Memory B cell (primary cell): ENCODE measurements at regions not wholly inside any gene's neighbourhood (a gene's known extent, or its start where the extent isn't known, plus 50 kb on each side); places are given as distances from the start of the nearest gene placed in this dataset.

Source experiments
- ATAC-seq: fragments of 150-1000 bp; cut with Tn5 transposase; 2 replicates; pipeline ENCODE4 v1.10.0; 2021; ENCODE audit warnings: low read depth, mild to moderate bottlenecking, moderate library complexity
- DNase-seq, 2 donors: peaks; one replicate each; pipeline ENCODE4 v3.0.0; 2022; ENCODE audit warnings: low spot score in 2 of 2
- H3K27ac Mint-ChIP-seq: one replicate; pipeline ENCODE4 v1.8.0; 2022; ENCODE audit warnings: mild to moderate bottlenecking, moderate library complexity, mixed read lengths
- H3K27me3 Mint-ChIP-seq: one replicate; pipeline ENCODE4 v1.8.0; 2022; ENCODE audit warnings: mixed read lengths
- H3K36me3 Mint-ChIP-seq: one replicate; pipeline ENCODE4 v1.8.0; 2022; ENCODE audit warnings: mild to moderate bottlenecking, mixed read lengths
- H3K4me1 Mint-ChIP-seq: one replicate; pipeline ENCODE4 v1.8.0; 2022; ENCODE audit warnings: mixed read lengths
- H3K4me3 Mint-ChIP-seq: one replicate; pipeline ENCODE4 v1.8.0; 2022; ENCODE audit warnings: mild to moderate bottlenecking, moderate library complexity, mixed read lengths
- H3K9me3 Mint-ChIP-seq: one replicate; pipeline ENCODE4 v1.8.0; 2022; ENCODE audit warnings: mixed read lengths

GRCh38 chrX:46072791-46073190 lies 472.4 kb downstream of the ZNF674 start:
- Mint-ChIP-seq H3K4me3 (no peak overlapping the region), H3K9me3 (peaks cover 4% of the 10 kb centered on the region), H3K36me3 (no peaks in the 10 kb centered on the region), H3K27ac (no peak overlapping the region), H3K4me1 (no peaks in the 10 kb centered on the region), H3K27me3 (no peaks in the 10 kb centered on the region)
- DNase-seq: no peak
- no peak for ATAC-seq

- H3K9me3 Mint-ChIP-seq: peaks cover 1% of the 10 kb centered on the region
- ATAC-seq (no peak), DNase-seq (no peak)
- no peak overlapping the region for H3K27ac Mint-ChIP-seq
- H3K27me3 Mint-ChIP-seq: no peaks in the 10 kb centered on the region
- H3K4me1 Mint-ChIP-seq: no peaks in the 10 kb centered on the region
- H3K4me3 Mint-ChIP-seq: no peak overlapping the region
- no peaks in the 10 kb centered on the region for H3K36me3 Mint-ChIP-seq
These were observed 472.8 kb downstream of the ZNF674 start for GRCh38 chrX:46072372-46072771.

DNA sequence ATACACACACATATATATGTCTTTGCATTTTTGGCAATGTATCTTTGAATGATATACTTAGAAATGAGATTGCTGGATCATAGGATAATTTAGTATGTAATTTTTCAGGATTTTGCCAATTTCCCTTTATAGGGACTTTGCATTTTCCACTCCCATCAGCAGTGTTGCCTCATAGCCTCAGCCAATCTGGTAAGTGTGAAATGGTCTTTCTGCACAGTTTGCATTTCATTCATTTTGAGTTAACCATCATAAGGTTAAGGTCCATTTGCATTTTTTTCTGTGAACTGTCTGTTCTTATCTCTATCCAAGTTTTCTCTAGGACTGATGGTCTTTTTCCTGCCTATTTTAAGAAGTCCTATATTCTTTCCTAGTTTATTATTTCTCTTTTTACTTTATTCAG lies 474.8 kb downstream of the ZNF674 start:
- ATAC-seq: no peak
- Mint-ChIP-seq H3K27me3 (no peaks in the 10 kb centered on the region), H3K9me3 (no peaks in the 10 kb centered on the region), H3K27ac (no peak overlapping the region), H3K36me3 (no peaks in the 10 kb centered on the region), H3K4me3 (no peak overlapping the region), H3K4me1 (no peaks in the 10 kb centered on the region)
- DNase-seq: no peak

- Mint-ChIP-seq H3K4me3 (no peak overlapping the region), H3K4me1 (no peaks in the 10 kb centered on the region), H3K9me3 (no peaks in the 10 kb centered on the region), H3K36me3 (no peaks in the 10 kb centered on the region), H3K27me3 (no peaks in the 10 kb centered on the region), H3K27ac (no peak overlapping the region)
- no peak for DNase-seq
- ATAC-seq: no peak
These were observed 485.9 kb downstream of the ZNF674 start for GRCh38 chrX:46059316-46059715.

GRCh38 chrX:46044486-46044885 lies 500.7 kb downstream of the ZNF674 start:
- Mint-ChIP-seq H3K36me3 (no peaks in the 10 kb centered on the region), H3K27me3 (peaks cover 4% of the 10 kb centered on the region), H3K9me3 (peaks cover 8% of the 10 kb centered on the region), H3K4me1 (no peaks in the 10 kb centered on the region), H3K4me3 (no peak overlapping the region), H3K27ac (no peak overlapping the region)
- DNase-seq: no peak
- ATAC-seq: no peak

GRCh38 chrX:46040001-46040400 lies 505.2 kb downstream of the ZNF674 start:
- H3K9me3 Mint-ChIP-seq: peaks cover 4% of the 10 kb centered on the region
- H3K27me3 Mint-ChIP-seq: peaks cover 7% of the 10 kb centered on the region
- no peaks in the 10 kb centered on the region for H3K4me1 Mint-ChIP-seq
- no peaks in the 10 kb centered on the region for H3K36me3 Mint-ChIP-seq
- no peak for ATAC-seq
- DNase-seq: no peak
- H3K27ac Mint-ChIP-seq: no peak overlapping the region
- no peak overlapping the region for H3K4me3 Mint-ChIP-seq

DNA sequence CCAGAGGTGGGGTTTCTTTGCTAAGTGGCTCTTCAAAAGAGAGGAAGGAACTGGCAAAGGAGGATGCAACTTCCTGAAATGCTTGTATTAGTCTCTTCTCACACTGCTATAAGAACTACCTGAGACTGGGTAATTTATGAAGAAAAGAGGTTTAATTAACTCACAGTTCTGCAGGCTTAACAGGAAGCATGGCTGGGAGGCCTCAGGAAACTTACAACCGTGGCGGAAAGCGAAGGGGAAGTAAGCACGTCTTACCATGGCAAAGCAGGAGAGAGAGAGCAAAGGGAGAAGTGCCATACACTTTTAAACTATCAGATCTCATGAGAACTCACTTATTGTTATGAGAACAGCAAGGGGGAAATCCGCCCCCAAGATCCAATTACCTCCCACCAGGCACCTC lies 505.7 kb downstream of the ZNF674 start:
- Mint-ChIP-seq H3K36me3 (no peaks in the 10 kb centered on the region), H3K27me3 (peaks cover 7% of the 10 kb centered on the region), H3K4me3 (no peak overlapping the region), H3K9me3 (peaks cover 4% of the 10 kb centered on the region), H3K4me1 (no peaks in the 10 kb centered on the region), H3K27ac (no peak overlapping the region)
- DNase-seq: no peak
- no peak for ATAC-seq

- no peak overlapping the region for H3K27ac Mint-ChIP-seq
- H3K4me3 Mint-ChIP-seq: no peak overlapping the region
- peaks cover 3% of the 10 kb centered on the region for H3K9me3 Mint-ChIP-seq
- no peaks in the 10 kb centered on the region for H3K36me3 Mint-ChIP-seq
- no peaks in the 10 kb centered on the region for H3K4me1 Mint-ChIP-seq
- H3K27me3 Mint-ChIP-seq: peaks cover 4% of the 10 kb centered on the region
- ATAC-seq (no peak), DNase-seq (no peak)
These were observed 508.7 kb downstream of the ZNF674 start for GRCh38 chrX:46036508-46036907.

DNA sequence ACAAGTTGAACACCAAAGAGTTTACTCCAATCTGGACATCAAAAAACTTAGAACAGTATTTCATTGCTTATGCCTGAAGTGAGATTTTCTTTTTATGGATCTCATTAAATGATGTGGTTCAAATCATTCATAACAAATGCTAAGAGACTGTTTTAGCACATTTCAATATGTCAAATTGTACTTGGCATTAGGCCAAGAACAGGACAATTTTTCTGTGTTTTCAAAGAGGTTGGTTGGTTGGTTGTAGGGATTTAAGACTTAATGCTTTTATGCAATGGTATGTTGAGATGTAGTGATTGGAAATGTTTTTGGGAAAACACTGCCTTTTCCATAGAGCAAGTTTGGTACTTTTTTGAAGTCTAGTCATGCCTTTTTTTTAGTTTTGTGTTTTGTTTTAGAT lies 510.4 kb downstream of the ZNF674 start:
- Mint-ChIP-seq H3K9me3 (no peaks in the 10 kb centered on the region), H3K4me3 (no peak overlapping the region), H3K36me3 (no peaks in the 10 kb centered on the region), H3K4me1 (no peaks in the 10 kb centered on the region), H3K27me3 (peaks cover 2% of the 10 kb centered on the region), H3K27ac (no peak overlapping the region)
- DNase-seq (no peak), ATAC-seq (no peak)

DNA sequence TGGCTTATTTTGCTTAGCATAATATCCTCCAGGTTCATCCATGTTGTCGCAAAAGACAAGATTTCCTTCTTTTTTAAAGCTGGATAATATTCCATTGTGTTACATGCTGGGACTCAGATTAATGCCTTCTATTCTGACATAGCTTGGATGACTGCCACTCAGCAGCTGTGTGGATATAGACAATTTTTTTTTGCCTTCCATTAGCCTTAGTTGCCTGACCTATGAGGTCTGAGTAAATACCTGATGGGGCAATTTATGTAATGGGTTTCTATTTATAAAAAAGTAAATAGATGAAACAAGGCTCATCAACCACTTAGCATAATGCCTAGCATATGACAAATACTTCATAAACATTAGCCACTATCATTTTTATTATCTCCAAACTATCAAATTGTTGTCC lies 515.4 kb downstream of the ZNF674 start:
- no peak for DNase-seq
- Mint-ChIP-seq H3K27ac (no peak overlapping the region), H3K27me3 (no peaks in the 10 kb centered on the region), H3K4me3 (no peak overlapping the region), H3K9me3 (no peaks in the 10 kb centered on the region), H3K4me1 (no peaks in the 10 kb centered on the region), H3K36me3 (no peaks in the 10 kb centered on the region)
- no peak for ATAC-seq

DNA sequence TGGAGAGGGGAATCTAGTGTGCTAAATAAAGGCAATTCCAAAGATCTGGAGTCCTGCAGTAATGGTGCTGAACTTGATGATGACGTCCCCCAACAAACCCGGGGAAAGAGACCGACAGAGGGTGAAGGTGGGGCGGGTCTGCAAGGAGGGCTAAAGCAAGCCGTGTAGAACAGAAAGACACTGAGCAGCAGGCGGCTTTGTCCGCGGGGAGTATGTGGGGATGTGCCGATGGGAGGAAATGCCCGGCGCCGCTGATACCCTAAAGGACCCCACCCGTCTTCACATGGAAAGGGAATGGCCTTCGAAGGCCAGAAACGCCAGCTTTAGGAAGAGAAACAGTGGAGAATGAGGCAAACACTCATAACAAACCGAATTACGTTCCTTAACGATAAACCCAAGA lies 528.9 kb downstream of the ZNF674 start:
- DNase-seq (no peak), ATAC-seq (no peak)
- no peaks in the 10 kb centered on the region for H3K27me3 Mint-ChIP-seq
- no peaks in the 10 kb centered on the region for H3K9me3 Mint-ChIP-seq
- H3K4me1 Mint-ChIP-seq: no peaks in the 10 kb centered on the region
- H3K27ac Mint-ChIP-seq: no peak overlapping the region
- no peaks in the 10 kb centered on the region for H3K36me3 Mint-ChIP-seq
- no peak overlapping the region for H3K4me3 Mint-ChIP-seq

GRCh38 chrX:46015653-46016052 lies 529.6 kb downstream of the ZNF674 start:
- no peaks in the 10 kb centered on the region for H3K9me3 Mint-ChIP-seq
- no peak for ATAC-seq
- H3K27me3 Mint-ChIP-seq: no peaks in the 10 kb centered on the region
- DNase-seq: no peak
- H3K4me3 Mint-ChIP-seq: no peak overlapping the region
- H3K36me3 Mint-ChIP-seq: no peaks in the 10 kb centered on the region
- no peak overlapping the region for H3K27ac Mint-ChIP-seq
- H3K4me1 Mint-ChIP-seq: no peaks in the 10 kb centered on the region

DNA sequence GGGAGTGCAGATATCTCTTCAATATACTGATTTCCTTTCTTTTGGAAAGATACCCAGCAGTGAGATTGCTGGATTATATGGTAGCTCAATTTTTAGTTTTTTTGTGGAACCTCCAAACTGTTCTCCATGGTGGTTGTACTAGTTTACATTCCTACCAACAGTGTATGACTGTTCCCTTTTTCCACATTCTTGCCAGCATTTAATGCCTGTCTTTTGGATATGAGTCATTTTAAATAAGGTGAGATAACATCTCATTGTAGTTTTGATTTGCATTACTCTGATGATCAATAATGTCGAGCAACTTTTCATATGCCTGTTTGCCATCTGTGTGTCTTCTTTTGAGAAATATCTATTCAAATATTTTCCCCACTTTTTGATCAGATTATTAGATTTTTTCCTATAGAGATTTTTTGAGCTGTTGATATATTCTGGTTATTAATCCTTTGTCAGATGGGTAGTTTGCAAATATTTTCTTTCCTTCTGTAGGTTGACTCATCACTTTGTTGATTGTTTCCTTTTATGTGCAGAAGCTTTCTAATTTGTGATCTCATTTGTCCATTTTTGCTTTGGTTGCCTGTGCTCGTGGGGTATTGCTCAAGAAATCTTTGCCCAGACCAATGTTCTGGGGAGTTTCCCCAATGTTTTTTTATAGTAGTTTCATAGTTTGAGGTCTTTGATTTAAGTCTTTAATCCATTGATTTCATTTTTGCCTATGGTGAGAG lies 552.7 kb downstream of the ZNF674 start:
- Mint-ChIP-seq H3K4me1 (no peaks in the 10 kb centered on the region), H3K27me3 (no peaks in the 10 kb centered on the region), H3K9me3 (peaks cover 3% of the 10 kb centered on the region), H3K4me3 (no peak overlapping the region), H3K36me3 (no peaks in the 10 kb centered on the region), H3K27ac (no peak overlapping the region)
- DNase-seq (no peak), ATAC-seq (no peak)

- ATAC-seq (no peak), DNase-seq (no peak)
- Mint-ChIP-seq H3K9me3 (peaks cover 1% of the 10 kb centered on the region), H3K4me1 (no peaks in the 10 kb centered on the region), H3K36me3 (no peaks in the 10 kb centered on the region), H3K4me3 (no peak overlapping the region), H3K27ac (no peak overlapping the region), H3K27me3 (no peaks in the 10 kb centered on the region)
These were observed 558.2 kb downstream of the ZNF674 start for GRCh38 chrX:45986971-45987370.

GRCh38 chrX:45986081-45986480 lies 559.1 kb downstream of the ZNF674 start:
- DNase-seq (no peak), ATAC-seq (no peak)
- H3K4me3 Mint-ChIP-seq: no peak overlapping the region
- H3K27me3 Mint-ChIP-seq: peaks cover 1% of the 10 kb centered on the region
- no peak overlapping the region for H3K27ac Mint-ChIP-seq
- H3K9me3 Mint-ChIP-seq: peaks cover 1% of the 10 kb centered on the region
- H3K36me3 Mint-ChIP-seq: no peaks in the 10 kb centered on the region
- no peaks in the 10 kb centered on the region for H3K4me1 Mint-ChIP-seq
